H9 (cell line): ENCODE measurements at regions not wholly inside any gene's neighbourhood (a gene's known extent, or its start where the extent isn't known, plus 50 kb on each side); places are given as distances from the start of the nearest gene placed in this dataset.
A peak's percentile ranks its signal among the peaks of the same experiment; 100 is the strongest.

Experiments
- DNase-seq: peaks from one replicate; pipeline ENCODE4 v3.0.0-alpha.2; 2017
- H2AFZ ChIP-seq: one replicate; pipeline ENCODE4 v1.6.1; 2013; ENCODE audit warnings: mild to moderate bottlenecking, low read length, control low read depth, moderate library complexity
- H2AK5ac ChIP-seq: 2 replicates; pipeline ENCODE4 v1.6.1; 2013; ENCODE audit warnings: low read length, control low read depth, mixed read lengths; ENCODE audit not compliant: insufficient read length
- H2BK120ac ChIP-seq: one replicate; pipeline ENCODE4 v1.6.1; 2013; ENCODE audit warnings: low read depth, mild to moderate bottlenecking, low read length, control low read depth, inconsistent platforms; ENCODE audit not compliant: poor library complexity, severe bottlenecking
- H2BK12ac ChIP-seq: 2 replicates; pipeline ENCODE4 v1.6.1; 2013; ENCODE audit warnings: low read length, control low read depth, mixed read lengths, low read depth; ENCODE audit not compliant: insufficient read length
- H2BK15ac ChIP-seq: 2 replicates; pipeline ENCODE4 v1.6.1; 2013; ENCODE audit warnings: low read depth, low read length, control low read depth
- H2BK20ac ChIP-seq: one replicate; pipeline ENCODE4 v1.6.1; 2013; ENCODE audit warnings: low read depth, mild to moderate bottlenecking, low read length, control low read depth, inconsistent platforms; ENCODE audit not compliant: poor library complexity, severe bottlenecking
- H2BK5ac ChIP-seq: 2 replicates; pipeline ENCODE4 v1.6.1; 2013; ENCODE audit warnings: low read length, control low read depth, mixed read lengths; ENCODE audit not compliant: insufficient read length
- H3K14ac ChIP-seq: 2 replicates; pipeline ENCODE4 v1.6.1; 2013; ENCODE audit warnings: low read length, control low read depth; ENCODE audit not compliant: insufficient read depth
- H3K18ac ChIP-seq: 2 replicates; pipeline ENCODE4 v1.6.1; 2013; ENCODE audit warnings: low read depth, mild to moderate bottlenecking, mixed read lengths, low read length, control low read depth; ENCODE audit not compliant: insufficient read length
- H3K23ac ChIP-seq: 2 replicates; pipeline ENCODE4 v1.6.1; 2013; ENCODE audit warnings: low read length, control low read depth, mixed read lengths, low read depth; ENCODE audit not compliant: insufficient read length
- H3K23me2 ChIP-seq: 2 replicates; pipeline ENCODE4 v1.6.1; 2013; ENCODE audit warnings: low read depth, mild to moderate bottlenecking, mixed read lengths, low read length, control low read depth; ENCODE audit not compliant: insufficient read length, poor library complexity, severe bottlenecking
- H3K27ac ChIP-seq: 2 replicates; pipeline ENCODE4 v1.5.1; 2013; ENCODE audit warnings: low read length, control low read depth, mixed read lengths, low read depth; ENCODE audit not compliant: insufficient read length
- H3K27me3 ChIP-seq: 2 replicates; pipeline ENCODE4 v1.6.1; 2013; ENCODE audit warnings: low read length, control low read depth, inconsistent platforms; ENCODE audit not compliant: insufficient read depth
- H3K4ac ChIP-seq: 2 replicates; pipeline ENCODE4 v1.6.1; 2013; ENCODE audit warnings: low read depth, mild to moderate bottlenecking, control low read depth, inconsistent platforms, low read length, moderate library complexity
- H3K4me1 ChIP-seq: 2 replicates; pipeline ENCODE4 v1.6.1; 2013; ENCODE audit warnings: low read length, control low read depth, inconsistent platforms; ENCODE audit not compliant: insufficient read depth
- H3K4me2 ChIP-seq: 2 replicates; pipeline ENCODE4 v1.6.1; 2013; ENCODE audit warnings: low read length, control low read depth, mixed read lengths; ENCODE audit not compliant: insufficient read length, insufficient read depth
- H3K56ac ChIP-seq: 2 replicates; pipeline ENCODE4 v1.6.1; 2013; ENCODE audit warnings: low read depth, mild to moderate bottlenecking, mixed read lengths, low read length, control low read depth; ENCODE audit not compliant: insufficient read length
- H3K79me1 ChIP-seq: 2 replicates; pipeline ENCODE4 v1.6.1; 2013; ENCODE audit warnings: low read depth, mild to moderate bottlenecking, moderate library complexity, low read length, control low read depth, inconsistent platforms; ENCODE audit not compliant: insufficient read depth, poor library complexity, severe bottlenecking
- H3K79me2 ChIP-seq: 2 replicates; pipeline ENCODE4 v1.6.1; 2013; ENCODE audit warnings: low read length, control low read depth, inconsistent platforms; ENCODE audit not compliant: insufficient read depth
- H3K9ac ChIP-seq: 2 replicates; pipeline ENCODE4 v1.6.1; 2013; ENCODE audit warnings: low read length, control low read depth, mixed read lengths; ENCODE audit not compliant: insufficient read length; ENCODE audit errors: extremely low read depth
- H3K9me3 ChIP-seq: one replicate; pipeline ENCODE4 v1.6.1; 2013; ENCODE audit warnings: low read depth, low read length, inconsistent platforms; ENCODE audit not compliant: control insufficient read depth
- H3T11ph ChIP-seq: one replicate; pipeline ENCODE4 v1.6.1; 2013; ENCODE audit warnings: mild to moderate bottlenecking, low read length, control low read depth, inconsistent platforms
- H4K20me1 ChIP-seq: one replicate; pipeline ENCODE4 v1.6.1; 2013; ENCODE audit not compliant: control insufficient read depth, insufficient read length, insufficient read depth
- H4K5ac ChIP-seq: 2 replicates; pipeline ENCODE4 v1.6.1; 2013; ENCODE audit warnings: low read depth, mild to moderate bottlenecking, mixed read lengths, low read length, control low read depth; ENCODE audit not compliant: insufficient read length
- H4K8ac ChIP-seq: replicated peaks from 2 replicates; pipeline ENCODE4 v1.6.1; 2013; ENCODE audit warnings: low read length, control low read depth, mixed read lengths, low read depth; ENCODE audit not compliant: insufficient read length
- H4K91ac ChIP-seq: 2 replicates; pipeline ENCODE4 v1.6.1; 2013; ENCODE audit warnings: low read depth, mild to moderate bottlenecking, moderate library complexity, mixed read lengths, low read length, control low read depth; ENCODE audit not compliant: insufficient read length
- H3K27ac Mint-ChIP-seq, 3 experiments: 2 replicates in 2 of 3; 3 replicates in 1 of 3; pipeline ENCODE4 v1.8.0; 2020 to 2021; ENCODE audit warnings: mixed read lengths in 3 of 3, mild to moderate bottlenecking in 1 of 3, moderate library complexity in 1 of 3
- H3K27me3 Mint-ChIP-seq: 2 replicates; pipeline ENCODE4 v1.8.0; 2021; ENCODE audit warnings: low read depth, mild to moderate bottlenecking, moderate library complexity, mixed read lengths
- H3K36me3 Mint-ChIP-seq, 3 experiments: 2 replicates in 2 of 3; 3 replicates in 1 of 3; pipeline ENCODE4 v1.8.0; 2020 to 2021; ENCODE audit warnings: low read depth in 3 of 3, mixed read lengths in 3 of 3; ENCODE audit not compliant: insufficient read depth in 1 of 3
- H3K4me1 Mint-ChIP-seq, 2 experiments: 2 replicates each; pipeline ENCODE4 v1.8.0; 2020; ENCODE audit warnings: mixed read lengths in 2 of 2
- H3K4me3 Mint-ChIP-seq, 2 experiments: 2 replicates in 1 of 2; 3 replicates in 1 of 2; pipeline ENCODE4 v1.8.0; 2020 to 2021; ENCODE audit warnings: mild to moderate bottlenecking in 2 of 2, mixed read lengths in 2 of 2, moderate library complexity in 1 of 2
- H3K9me3 Mint-ChIP-seq, 2 experiments: 2 replicates in 1 of 2; 3 replicates in 1 of 2; pipeline ENCODE4 v1.8.0; 2020; ENCODE audit warnings: mild to moderate bottlenecking in 2 of 2, mixed read lengths in 2 of 2, moderate library complexity in 1 of 2
- CTCF ChIP-seq: fragments of 200-600 bp; sonication (generic); conservative IDR thresholded peaks from 3 replicates; pipeline ENCODE4 v1.8.0; 2021; ENCODE audit warnings: antibody characterized with exemption, mild to moderate bottlenecking
- WGBS: extraction: QIAGEN DNeasy Blood & Tissue Kit; methylation state at CpG from one replicate; pipeline ENCODE4 v1.1.7; 2013; ENCODE audit warnings: missing lambda C conversion rate, low lambda C conversion rate, mixed read lengths; ENCODE audit not compliant: insufficient read length; ENCODE audit errors: extremely low coverage; 5-methylcytosine and 5-hydroxymethylcytosine counted together

GRCh38 chr2:19073522-19073921 is 284.9 kb downstream of the OSR1 start:
- H3K27ac ChIP-seq, result no peak overlapping the region
- no peaks in the 10 kb centered on the region for H3K79me1 ChIP-seq
- peaks cover 2% of the 10 kb centered on the region; the same call in 1 of the 2 replicates for H3K4me1 ChIP-seq
- Mint-ChIP-seq H3K4me3 (no peak overlapping the region), H3K9me3 (no peaks in the 10 kb centered on the region), H3K4me1 (peaks cover 15 to 20% of the 10 kb centered on the region in 2 experiments), H3K27me3 (no peaks in the 10 kb centered on the region; the same call in 1 of the 2 replicates), H3K27ac (0 out of 7 replicates have a peak overlapping the region, but pooled peaks of 1 of the 3 experiments have one; percentile 53), H3K36me3 (no peaks in the 10 kb centered on the region)
- H4K5ac ChIP-seq, result no peak overlapping the region
- no peak overlapping the region for H3K4me2 ChIP-seq
- H2AFZ ChIP-seq, result no peak overlapping the region
- no peaks in the 10 kb centered on the region for H3K23me2 ChIP-seq
- DNase-seq, result peak; percentile 77
- no peaks in the 10 kb centered on the region for H4K20me1 ChIP-seq
- WGBS, result no CpG with 5 or more reads among the region's 4 CpGs
- no peak overlapping the region for H4K8ac ChIP-seq
- H2AK5ac ChIP-seq, result no peak overlapping the region
- no peak overlapping the region for H3K4ac ChIP-seq
- H2BK15ac ChIP-seq, result no peak overlapping the region
- H3K14ac ChIP-seq, result peak overlapping the region; percentile 53
- H3K56ac ChIP-seq, result no peak overlapping the region
- no peaks in the 10 kb centered on the region for H3K27me3 ChIP-seq
- no peak overlapping the region for H2BK120ac ChIP-seq
- H3K9me3 ChIP-seq, result no peaks in the 10 kb centered on the region
- no peak overlapping the region for H2BK20ac ChIP-seq
- H4K91ac ChIP-seq, result no peak overlapping the region
- no peak for TF ChIP-seq CTCF
- H3K79me2 ChIP-seq, result no peaks in the 10 kb centered on the region
- no peak overlapping the region for H3K9ac ChIP-seq
- H3K23ac ChIP-seq, result no peak overlapping the region
- no peak overlapping the region for H3T11ph ChIP-seq
- H2BK5ac ChIP-seq, result no peak overlapping the region
- H3K18ac ChIP-seq, result peak overlapping the region; percentile 19
- H2BK12ac ChIP-seq, result no peak overlapping the region
